Pancreas (tissue), 10 donors: ENCODE measurements at regions not wholly inside any gene's neighbourhood (a gene's known extent, or its start where the extent isn't known, plus 50 kb on each side); places are given as distances from the start of the nearest gene placed in this dataset.
A peak's percentile ranks its signal among the peaks of the same experiment; 100 is the strongest.

Experiments
- ATAC-seq, 4 donors: fragments of 200-7000 bp; cut with Tn5 transposase; one replicate each; pipeline versions ENCODE4 v1.8.0 to v1.9.1; 2020; ENCODE audit warnings: mild to moderate bottlenecking in 4 of 4, moderate library complexity in 4 of 4
- DNase-seq, 6 donors: peaks; one replicate each; pipeline ENCODE4 v3.0.0-alpha.2; 2020
- FAIRE-seq: peaks from 2 replicates; lab custom pipeline; 2012; peaks lifted over from hg19 to GRCh38; lab: Jason Lieb, UNC
- H3K27ac ChIP-seq, 4 donors: fragments of 200-600 bp; sonication (generic); 1 replicate in 3 of 4; 2 replicates in 1 of 4; pipeline versions ENCODE4 v1.5.0 to v1.8.0; 2020
- H3K27me3 ChIP-seq, 4 donors: fragments of 200-600 bp; one replicate each; pipeline ENCODE4 v1.8.0; 2021
- H3K36me3 ChIP-seq, 3 donors: fragments of 200-600 bp; sonication (generic) in 1 of 3; one replicate each; pipeline versions ENCODE4 v1.5.0 to v1.8.0; 2020 to 2021
- H3K4me1 ChIP-seq, 3 donors: fragments of 200-600 bp; one replicate each; pipeline ENCODE4 v1.8.0; 2021
- H3K4me3 ChIP-seq, 4 donors: fragments of 200-600 bp; sonication (generic) in 2 of 4; one replicate each; pipeline versions ENCODE4 v1.5.0 to v1.8.0; 2020 to 2021
- H3K9me3 ChIP-seq, 4 donors: fragments of 200-600 bp; one replicate each; pipeline ENCODE4 v1.8.0; 2021
- CTCF ChIP-seq, 4 donors: fragments of 200-600 bp; sonication (generic) in 3 of 4; IDR thresholded peaks; one replicate each; pipeline versions ENCODE4 v1.5.0 to v1.8.0; 2021; ENCODE audit warnings: antibody characterized with exemption in 4 of 4
- WGBS, 2 donors: extraction: QIAGEN DNeasy Blood & Tissue Kit; methylation state at CpG; one replicate each; pipeline ENCODE4 v1.1.7; 2013; 5-methylcytosine and 5-hydroxymethylcytosine counted together
- intact Hi-C, 3 donors: fragments of 100-400 bp; cut with DNase I; formaldehyde crosslinking; loops; one replicate each; pipeline versions ENCODE4 v1.11.1 to v1.14.2; 2022
- donor health status: healthy with polysubstance abuse.
- donor health status: DM: no; HTN: no; CAD: no; lungs with moderate emphysema.
- donor health status: DM: no; HTN: no; CAD: no.
- donor health status: control.
- donor health status: control.
- donor health status: Bipolar disorder and iron deficiency.
- donor health status: DM: yes; HTN: yes; CAD: no.
- donor health status: DM: no; HTN: no; CAD: no.
- donor health status: DM: no; HTN: no; CAD: no.
- donor health status: DM: yes; HTN: yes; CAD: no.

- TF ChIP-seq CTCF (IDR thresholded peaks at IDR 0.05) = no peak
- WGBS, 2 donors = 63 to 64% methylated on average over 2 of the region's 2 CpGs
- no peak for DNase-seq
- intact Hi-C loops = no loop called here
- no peak for FAIRE-seq
- no peak for ATAC-seq
- Histone ChIP-seq H3K9me3 (no peaks in the 10 kb centered on the region), H3K27ac (no peak overlapping the region), H3K4me3 (no peak overlapping the region), H3K36me3 (no peaks in the 10 kb centered on the region), H3K4me1 (no peaks in the 10 kb centered on the region), H3K27me3 (peaks cover 0 to 4% (median 0%) of the 10 kb centered on the region in 4 donors)
These were observed 167.7 kb upstream of the TBCA start for GRCh38 chr5:77943851-77944250.

- Histone ChIP-seq H3K4me1 (no peaks in the 10 kb centered on the region), H3K4me3 (no peak overlapping the region), H3K27ac (no peak overlapping the region), H3K27me3 (peaks cover 0 to 4% (median 0%) of the 10 kb centered on the region in 4 donors), H3K36me3 (no peaks in the 10 kb centered on the region), H3K9me3 (no peaks in the 10 kb centered on the region)
- no peak for TF ChIP-seq CTCF (IDR thresholded peaks at IDR 0.05)
- 82 to 87% methylated on average over 10 of the region's 10 CpGs for WGBS, 2 donors
- no peak for DNase-seq
- intact Hi-C loops = no loop called here
- no peak for FAIRE-seq
- no peak for ATAC-seq
These were observed 166.6 kb upstream of the TBCA start for GRCh38 chr5:77942578-77943239.

GRCh38 chr5:77937015-77937908 is 161.1 kb upstream of the TBCA start:
- TF ChIP-seq CTCF (IDR thresholded peaks at IDR 0.05) = no peak
- intact Hi-C loops = no loop called here
- DNase-seq (no peak), FAIRE-seq (no peak), ATAC-seq (peak in 1 of 4 donors; percentile 33)
- 63 to 78% methylated on average over 6 of the region's 6 CpGs for WGBS, 2 donors
- Histone ChIP-seq H3K27ac (no peak overlapping the region), H3K9me3 (no peaks in the 10 kb centered on the region), H3K27me3 (peaks cover 0 to 4% (median 0%) of the 10 kb centered on the region in 4 donors), H3K4me3 (no peak overlapping the region), H3K4me1 (no peaks in the 10 kb centered on the region), H3K36me3 (no peaks in the 10 kb centered on the region)

GRCh38 chr5:77936365-77936693 is 160.2 kb upstream of the TBCA start:
- TF ChIP-seq CTCF (IDR thresholded peaks at IDR 0.05) = no peak
- H3K4me3 ChIP-seq = no peak overlapping the region
- no peaks in the 10 kb centered on the region for H3K9me3 ChIP-seq
- 73 to 81% methylated on average over 3 of the region's 3 CpGs for WGBS, 2 donors
- intact Hi-C loops = no loop called here
- no peaks in the 10 kb centered on the region for H3K36me3 ChIP-seq
- ATAC-seq (no peak), FAIRE-seq (no peak), DNase-seq (no peak)
- no peaks in the 10 kb centered on the region for H3K4me1 ChIP-seq
- H3K27me3 ChIP-seq = peaks cover 0 to 4% (median 0%) of the 10 kb centered on the region in 4 donors
- H3K27ac ChIP-seq = no peak overlapping the region
